GM23338 (cell line): ENCODE measurements at regions not wholly inside any gene's neighbourhood (a gene's known extent, or its start where the extent isn't known, plus 50 kb on each side); places are given as distances from the start of the nearest gene placed in this dataset.

ENCODE experiments used
- ATAC-seq: fragments of 200-7000 bp; cut with Tn5 transposase; 3 replicates; pipeline ENCODE4 v1.9.1; 2020
- DNase-seq: peaks from one replicate; pipeline ENCODE4 v3.0.0-alpha.2; 2015; ENCODE audit warnings: low spot score
- H2AFZ ChIP-seq: fragments of 200-600 bp; sonication (generic); 2 replicates; pipeline ENCODE4 v1.8.0; 2016; ENCODE audit warnings: antibody characterized with exemption, mild to moderate bottlenecking, moderate library complexity
- H3F3A ChIP-seq: fragments of 200-600 bp; sonication (generic); replicated peaks from 2 replicates; pipeline ENCODE4 v1.8.0; 2017; ENCODE audit warnings: antibody characterized with exemption, mixed run types, low read depth
- H3K27ac ChIP-seq: fragments of 200-600 bp; sonication (generic); 2 replicates; pipeline ENCODE4 v1.6.1; 2016; ENCODE audit warnings: low read depth
- H3K27me3 ChIP-seq: fragments of 200-600 bp; sonication (generic); 2 replicates; pipeline ENCODE4 v1.8.0; 2016; ENCODE audit warnings: mild to moderate bottlenecking, mixed run types, moderate library complexity; ENCODE audit not compliant: insufficient read depth
- H3K36me3 ChIP-seq: fragments of 200-600 bp; sonication (generic); 2 replicates; pipeline ENCODE4 v1.8.0; 2016; ENCODE audit warnings: mild to moderate bottlenecking; ENCODE audit not compliant: insufficient read depth
- H3K4me1 ChIP-seq: fragments of 200-600 bp; sonication (generic); 2 replicates; pipeline ENCODE4 v1.8.0; 2016; ENCODE audit warnings: mild to moderate bottlenecking, moderate library complexity; ENCODE audit not compliant: insufficient read depth
- H3K4me2 ChIP-seq: fragments of 200-600 bp; sonication (generic); 2 replicates; pipeline ENCODE4 v1.7.1; 2017; ENCODE audit warnings: mixed run types
- H3K4me3 ChIP-seq: fragments of 200-600 bp; sonication (generic); 2 replicates; pipeline ENCODE4 v1.6.1; 2016; ENCODE audit warnings: mixed run types
- H3K79me2 ChIP-seq: fragments of 200-600 bp; sonication (generic); replicated peaks from 2 replicates; pipeline ENCODE4 v1.8.0; 2017; ENCODE audit warnings: mild to moderate bottlenecking; ENCODE audit not compliant: insufficient read depth
- H3K9me2 ChIP-seq: fragments of 200-600 bp; sonication (generic); 2 replicates; pipeline ENCODE4 v1.8.0; 2017; ENCODE audit not compliant: insufficient read depth
- H4K20me1 ChIP-seq: fragments of 200-600 bp; sonication (generic); replicated peaks from 2 replicates; pipeline ENCODE4 v1.8.0; 2017; ENCODE audit warnings: mild to moderate bottlenecking; ENCODE audit not compliant: insufficient read depth
- H3K27ac Mint-ChIP-seq: 2 replicates; pipeline ENCODE4 v1.8.0; 2020; ENCODE audit warnings: inconsistent platforms, mild to moderate bottlenecking, moderate library complexity, mixed read lengths
- H3K27me3 Mint-ChIP-seq: 3 replicates; pipeline ENCODE4 v1.8.0; 2022; ENCODE audit warnings: low read depth, mild to moderate bottlenecking, moderate library complexity, mixed read lengths, inconsistent platforms; ENCODE audit not compliant: insufficient read depth, poor library complexity
- H3K36me3 Mint-ChIP-seq: 3 replicates; pipeline ENCODE4 v1.8.0; 2021; ENCODE audit warnings: low read depth, mild to moderate bottlenecking, inconsistent platforms, moderate library complexity, mixed read lengths
- H3K4me1 Mint-ChIP-seq: 3 replicates; pipeline ENCODE4 v1.8.0; 2020; ENCODE audit warnings: mild to moderate bottlenecking, inconsistent platforms, mixed read lengths
- H3K4me3 Mint-ChIP-seq: 3 replicates; pipeline ENCODE4 v1.8.0; 2021; ENCODE audit warnings: moderate library complexity, mild to moderate bottlenecking, inconsistent platforms, mixed read lengths
- H3K9me3 Mint-ChIP-seq: 3 replicates; pipeline ENCODE4 v1.8.0; 2020; ENCODE audit warnings: moderate library complexity, mild to moderate bottlenecking, inconsistent platforms, mixed read lengths
- CREB1 ChIP-seq: fragments of 250-450 bp; sonication (Bioruptor Pico); IDR thresholded peaks from 2 replicates; pipeline ENCODE4 v1.5.0; 2020; ENCODE audit warnings: low read depth, mild to moderate bottlenecking, moderate library complexity
- CTCF ChIP-seq, 2 experiments: fragments of 200-600 bp in 1 of 2; sonication (generic) in 1 of 2; conservative IDR thresholded peaks; 2 replicates each; pipeline versions ENCODE4 v1.5.1 to v1.6.1; 2016 to 2017; ENCODE audit warnings: antibody characterized with exemption in 2 of 2, low read depth in 2 of 2, mild to moderate bottlenecking in 2 of 2, moderate library complexity in 1 of 2
- ETS1 ChIP-seq: IDR thresholded peaks from 2 replicates; pipeline ENCODE4 v1.6.1; 2016; ENCODE audit warnings: antibody characterized with exemption
- EZH2 ChIP-seq: fragments of 200-600 bp; sonication (generic); IDR thresholded peaks from one replicate; pipeline ENCODE4 v1.8.0; 2017; ENCODE audit warnings: antibody characterized with exemption, mild to moderate bottlenecking, low read depth; ENCODE audit not compliant: unreplicated experiment
- EZH2phosphoT487 ChIP-seq: fragments of 200-600 bp; sonication (generic); IDR thresholded peaks from one replicate; pipeline ENCODE4 v1.8.1; 2018; ENCODE audit warnings: antibody characterized with exemption; ENCODE audit not compliant: unreplicated experiment
- JUNB ChIP-seq: IDR thresholded peaks from one replicate; pipeline ENCODE4 v1.6.1; 2016; ENCODE audit warnings: antibody characterized with exemption; ENCODE audit not compliant: unreplicated experiment
- NANOG ChIP-seq: IDR thresholded peaks from 2 replicates; pipeline ENCODE4 v1.6.1; 2016; ENCODE audit warnings: antibody characterized with exemption, borderline replicate concordance
- POLR2AphosphoS5 ChIP-seq: IDR thresholded peaks from 2 replicates; pipeline ENCODE4 v1.6.1; 2016; ENCODE audit warnings: antibody characterized with exemption, low read depth
- REST ChIP-seq: IDR thresholded peaks from one replicate; pipeline ENCODE4 v1.6.1; 2018; ENCODE audit warnings: antibody characterized with exemption; ENCODE audit not compliant: unreplicated experiment
- STAT1 ChIP-seq: IDR thresholded peaks from one replicate; pipeline ENCODE4 v1.6.1; 2016; ENCODE audit warnings: antibody characterized with exemption; ENCODE audit not compliant: unreplicated experiment
- ZNF114 ChIP-seq: fragments of 250-450 bp; sonication (Bioruptor Pico); IDR thresholded peaks from 2 replicates; pipeline ENCODE4 v1.5.0; 2020; ENCODE audit warnings: mild to moderate bottlenecking, moderate library complexity
- ZNF331 ChIP-seq: fragments of 250-450 bp; sonication (Bioruptor Pico); IDR thresholded peaks from 2 replicates; pipeline ENCODE4 v1.5.0; 2020; ENCODE audit warnings: low read depth, mild to moderate bottlenecking, moderate library complexity
- ZNF462 ChIP-seq: fragments of 250-450 bp; sonication (Bioruptor Pico); IDR thresholded peaks from 2 replicates; pipeline ENCODE4 v1.5.0; 2020; ENCODE audit warnings: mild to moderate bottlenecking, moderate library complexity

GRCh38 chr4:165630671-165631070 lies 242.4 kb upstream of the TLL1 start:
- ATAC-seq (no peak), DNase-seq (no peak)
- 0 out of 2 replicates have a peak, but pooled peaks cover 10% of the 10 kb centered on the region for H3K4me1 ChIP-seq
- H3K4me3 ChIP-seq: no peak overlapping the region
- H3K36me3 ChIP-seq: no peaks in the 10 kb centered on the region
- Mint-ChIP-seq H3K27me3 (peaks cover 1% of the 10 kb centered on the region), H3K4me3 (no peak overlapping the region), H3K9me3 (no peaks in the 10 kb centered on the region), H3K36me3 (peaks cover 4% of the 10 kb centered on the region; the same call in 1 of the 3 replicates), H3K4me1 (peaks cover 9% of the 10 kb centered on the region; the same call in 2 of the 3 replicates), H3K27ac (no peak overlapping the region)
- TF ChIP-seq NANOG (no peak), ZNF114 (no peak), CREB1 (no peak), EZH2 (no peak), STAT1 (no peak), JUNB (no peak), REST (no peak), POLR2AphosphoS5 (no peak), CTCF (conservative IDR thresholded peaks at IDR 0.05; ENCODE audit: low read depth in 2 of 2) (no peak), ETS1 (no peak), ZNF331 (CRISPR knock-in tag) (no peak), ZNF462 (CRISPR knock-in tag) (no peak), EZH2phosphoT487 (no peak)
- H3K4me2 ChIP-seq: no peak overlapping the region
- H3K27ac ChIP-seq: no peak overlapping the region
- no peaks in the 10 kb centered on the region for H3K79me2 ChIP-seq
- H3K9me2 ChIP-seq: peaks cover 2% of the 10 kb centered on the region; the same call in 1 of the 2 replicates
- H3K27me3 ChIP-seq: no peaks in the 10 kb centered on the region
- no peaks in the 10 kb centered on the region for H3F3A ChIP-seq
- no peaks in the 10 kb centered on the region for H4K20me1 ChIP-seq
- H2AFZ ChIP-seq: no peak overlapping the region
